AG04449 (cell line): ENCODE measurements at regions not wholly inside any gene's neighbourhood (a gene's known extent, or its start where the extent isn't known, plus 50 kb on each side); places are given as distances from the start of the nearest gene placed in this dataset.

Source experiments
- CTCF ChIA-PET: fragments of 350-600 bp; formaldehyde crosslinking; extraction: SDS; loops from one replicate; lab custom pipeline; 2021; ENCODE audit warnings: antibody characterized with exemption; lab: Yijun Ruan, JAX
- POLR2A ChIA-PET: fragments of 400-600, 350-600 bp; formaldehyde crosslinking; extraction: SDS; loops from one replicate; lab custom pipeline; 2020; ENCODE audit warnings: antibody characterized with exemption, inconsistent platforms; lab: Yijun Ruan, JAX
- DNase-seq: peaks from one replicate; pipeline ENCODE4 v3.0.0-alpha.2; 2010; ENCODE audit warnings: low read depth, low spot score
- H3K4me3 ChIP-seq: 2 replicates; pipeline ENCODE4 v1.5.1; 2011; ENCODE audit warnings: low read depth, mild to moderate bottlenecking, control low read depth, low read length
- CTCF ChIP-seq: IDR thresholded peaks from one replicate; pipeline ENCODE4 v1.5.1; 2011; ENCODE audit warnings: mild to moderate bottlenecking, moderate library complexity, low read length, control low read depth, inconsistent platforms; ENCODE audit not compliant: insufficient read depth; ENCODE audit errors: missing control alignments

GRCh38 chr20:12223057-12223456 is 305.4 kb downstream of the BTBD3 start:
- no peak overlapping the region for H3K4me3 ChIP-seq
- ChIA-PET CTCF (no interaction called here), POLR2A (no interaction called here)
- TF ChIP-seq CTCF, result no peak
- DNase-seq, result no peak

- CTCF ChIA-PET, result no interaction called here
- no peak overlapping the region for H3K4me3 ChIP-seq
- no peak for TF ChIP-seq CTCF
- POLR2A ChIA-PET, result no interaction called here
- no peak for DNase-seq
Observed at GRCh38 chr20:12225898-12226297, 308.2 kb downstream of the BTBD3 start.

- ChIA-PET CTCF (no interaction called here), POLR2A (no interaction called here)
- H3K4me3 ChIP-seq, result no peak overlapping the region
- TF ChIP-seq CTCF, result no peak
- no peak for DNase-seq
Observed at GRCh38 chr20:12229891-12230290, 312.2 kb downstream of the BTBD3 start.

- DNase-seq, result no peak
- TF ChIP-seq CTCF, result no peak
- no peak overlapping the region for H3K4me3 ChIP-seq
- ChIA-PET CTCF (no interaction called here), POLR2A (no interaction called here)
Observed at GRCh38 chr20:12237772-12238171, 320.1 kb downstream of the BTBD3 start.

GRCh38 chr20:12241065-12241464 is 323.4 kb downstream of the BTBD3 start:
- H3K4me3 ChIP-seq, result no peak overlapping the region
- ChIA-PET CTCF (no interaction called here), POLR2A (no interaction called here)
- TF ChIP-seq CTCF, result no peak
- no peak for DNase-seq

- DNase-seq, result no peak
- ChIA-PET CTCF (no interaction called here), POLR2A (no interaction called here)
- no peak overlapping the region for H3K4me3 ChIP-seq
- TF ChIP-seq CTCF, result no peak
Observed at GRCh38 chr20:12243327-12243726, 325.6 kb downstream of the BTBD3 start.
